GM18907 (cell line): ENCODE measurements at regions not wholly inside any gene's neighbourhood (a gene's known extent, or its start where the extent isn't known, plus 50 kb on each side); places are given as distances from the start of the nearest gene placed in this dataset.

Source experiments
- ATAC-seq: cut with Tn5 transposase; IDR thresholded peaks from one replicate; pipeline ENCODE4 v1.9.1; 2021; ENCODE audit warnings: mild to moderate bottlenecking, moderate library complexity; ENCODE audit not compliant: unreplicated experiment

DNA sequence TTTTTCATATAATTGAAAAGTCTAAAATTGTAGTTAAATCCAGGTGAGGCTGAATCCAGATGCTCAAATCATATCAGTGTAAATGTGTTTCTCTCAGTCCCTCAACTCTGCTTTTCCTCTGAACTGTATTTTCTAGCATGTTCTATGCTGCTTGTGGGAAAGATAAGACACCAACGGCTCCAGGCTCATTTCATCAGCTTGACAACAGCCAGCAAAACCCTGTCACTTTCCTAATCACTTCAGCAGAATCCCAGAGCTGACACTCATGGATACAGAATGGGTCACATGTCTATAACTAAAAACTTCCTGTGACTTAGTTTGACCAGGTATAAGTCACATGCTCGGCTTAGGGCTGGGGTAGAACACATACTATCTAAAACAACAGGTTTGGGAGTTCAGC lies 179.4 kb upstream of the ADRA1B start:
- no peak for ATAC-seq

DNA sequence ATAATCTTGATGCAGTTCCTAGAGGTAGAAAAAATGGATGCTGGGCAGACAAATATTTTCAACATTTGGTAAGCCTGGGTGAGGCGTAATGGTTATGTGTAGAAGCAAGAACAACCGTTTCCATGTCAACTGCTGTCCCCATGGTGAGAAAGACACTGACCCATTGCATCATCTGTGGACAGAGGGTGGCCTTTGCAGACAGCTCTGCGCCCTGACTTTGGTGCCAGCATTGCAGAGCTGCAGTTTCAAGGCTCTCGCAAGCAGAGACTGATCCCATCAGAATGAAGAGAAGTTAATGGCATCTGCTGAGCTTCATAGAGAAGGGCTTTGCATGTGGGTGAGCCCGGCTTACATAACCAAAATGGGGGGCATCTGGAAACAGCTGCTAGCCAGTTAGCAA lies 179.0 kb upstream of the ADRA1B start:
- ATAC-seq, result no peak

GRCh38 chr5:159741829-159742322 lies 174.4 kb upstream of the ADRA1B start:
- ATAC-seq, result no peak

DNA sequence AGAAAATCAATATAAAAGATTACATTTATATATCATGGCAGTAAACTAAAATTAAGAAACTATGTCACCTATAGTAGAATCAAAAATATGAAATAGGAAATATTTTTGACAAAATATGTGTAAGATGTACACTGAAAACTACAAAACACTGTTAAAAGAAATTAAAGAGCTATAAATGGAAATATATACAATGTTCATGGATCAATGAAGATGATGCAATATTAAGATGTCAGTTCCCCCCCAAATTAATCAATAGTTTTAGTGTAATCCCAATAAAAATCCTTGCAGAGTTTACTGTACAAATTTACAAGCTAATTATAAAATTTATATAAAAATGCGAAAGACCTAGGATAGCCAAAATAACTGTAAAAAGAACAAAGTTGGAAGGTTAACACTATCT lies 173.0 kb upstream of the ADRA1B start:
- no peak for ATAC-seq

DNA sequence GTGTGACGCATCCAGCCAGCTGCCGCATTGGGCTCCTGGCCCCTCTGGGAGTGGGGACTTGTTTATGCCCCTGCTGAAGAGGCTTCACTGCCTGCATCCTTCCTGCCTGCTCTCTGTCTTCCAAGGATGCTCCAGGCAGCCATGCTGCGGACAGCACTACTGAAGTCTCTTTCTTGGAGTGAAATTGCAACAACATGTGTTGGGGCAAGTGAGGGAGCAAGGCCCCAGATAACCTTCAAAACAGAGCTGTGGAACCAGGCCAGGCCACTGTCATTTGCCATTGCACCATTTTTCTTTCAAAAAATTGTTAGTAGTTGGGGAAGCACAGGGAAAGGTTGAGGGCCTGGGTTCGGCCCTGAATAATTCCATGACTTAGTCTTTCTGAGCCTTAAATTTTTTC lies 169.6 kb upstream of the ADRA1B start:
- no peak for ATAC-seq

- no peak for ATAC-seq
These were observed 167.1 kb upstream of the ADRA1B start for GRCh38 chr5:159749146-159749545.

DNA sequence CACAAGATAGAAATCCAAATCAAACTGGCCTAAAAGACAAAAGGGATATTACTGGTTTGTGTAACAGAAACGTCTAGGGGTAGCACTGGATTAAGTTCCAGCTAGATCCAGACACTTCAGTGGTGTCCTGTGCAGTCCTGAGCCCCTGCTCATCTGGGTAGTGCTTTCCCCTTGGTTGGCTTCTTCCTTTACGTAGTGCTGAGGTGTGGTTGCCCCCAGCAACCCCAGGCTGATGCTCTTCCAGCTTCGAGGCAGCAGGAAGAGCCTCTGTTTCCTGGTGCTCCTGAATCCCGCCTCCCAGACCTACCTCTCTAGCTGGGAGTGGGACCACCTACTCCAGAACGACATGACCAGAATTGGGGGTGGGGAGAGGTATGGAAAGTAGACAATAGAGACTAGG lies 166.1 kb upstream of the ADRA1B start:
- no peak for ATAC-seq

DNA sequence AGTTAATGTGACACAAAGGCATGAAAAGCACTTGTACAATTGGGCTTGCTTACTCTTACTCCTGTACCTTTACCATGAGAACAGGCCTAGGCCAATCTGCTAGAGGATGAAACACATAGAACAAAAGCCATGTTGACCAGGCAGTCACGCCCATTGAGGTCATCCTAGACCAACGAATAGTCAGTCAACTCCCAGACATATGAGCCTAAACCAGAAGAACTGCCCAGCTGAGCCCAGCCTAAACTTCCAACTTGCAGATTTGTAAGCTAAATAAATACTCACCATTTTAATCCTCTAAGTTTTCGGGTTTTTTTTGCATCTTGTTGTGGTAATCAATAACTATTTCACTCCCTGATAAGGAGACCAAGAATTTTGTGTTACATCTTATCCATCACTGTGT lies 164.8 kb upstream of the ADRA1B start:
- no peak for ATAC-seq

- ATAC-seq, result no peak
These were observed 163.5 kb upstream of the ADRA1B start for GRCh38 chr5:159752622-159753275.

- no peak for ATAC-seq
These were observed 158.1 kb upstream of the ADRA1B start for GRCh38 chr5:159758189-159758588.

DNA sequence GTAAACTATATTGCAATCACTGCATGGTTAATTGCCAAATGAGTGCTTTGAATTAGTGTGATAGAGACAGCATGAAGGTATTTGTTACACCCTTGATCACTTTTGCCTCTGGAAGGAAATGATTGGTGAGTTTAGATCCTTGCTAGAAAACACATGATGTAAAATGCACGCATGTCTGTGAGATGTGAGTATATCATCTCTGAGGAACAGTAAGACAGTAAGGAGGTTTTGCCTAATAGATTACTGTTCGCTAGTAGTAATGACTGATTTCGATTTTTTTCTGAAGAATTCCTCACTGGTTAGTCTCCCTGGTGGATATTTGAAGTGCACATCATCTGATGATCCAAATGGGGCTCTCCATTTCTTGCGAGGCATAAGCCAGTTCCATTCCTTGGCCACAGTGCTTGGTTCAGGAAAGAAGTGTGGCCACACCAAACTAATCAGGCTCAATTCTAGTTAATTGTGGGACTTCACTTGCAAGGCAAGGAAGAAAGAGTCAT lies 156.4 kb upstream of the ADRA1B start:
- ATAC-seq, result no peak

- no peak for ATAC-seq
These were observed 153.4 kb upstream of the ADRA1B start for GRCh38 chr5:159762921-159763320.

DNA sequence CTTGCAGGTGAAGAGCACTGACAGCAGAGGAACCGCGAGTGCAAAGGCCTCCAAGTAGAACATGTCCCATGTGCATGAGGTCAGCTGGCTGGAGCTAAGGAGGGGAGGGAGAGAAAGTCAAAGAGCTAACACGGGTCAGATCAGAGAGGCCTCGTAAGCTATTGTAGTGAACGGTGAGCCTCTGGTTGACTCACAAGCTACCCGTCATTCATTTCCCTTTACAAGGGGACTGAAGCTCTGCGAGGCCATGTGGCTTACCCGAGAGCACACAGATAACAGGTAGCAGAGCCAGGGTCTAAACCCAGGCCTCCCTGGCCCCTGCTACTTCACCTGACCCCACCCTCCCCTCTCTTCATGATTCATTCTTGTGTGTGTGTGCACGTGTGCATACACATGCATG lies 152.7 kb upstream of the ADRA1B start:
- ATAC-seq, result no peak

DNA sequence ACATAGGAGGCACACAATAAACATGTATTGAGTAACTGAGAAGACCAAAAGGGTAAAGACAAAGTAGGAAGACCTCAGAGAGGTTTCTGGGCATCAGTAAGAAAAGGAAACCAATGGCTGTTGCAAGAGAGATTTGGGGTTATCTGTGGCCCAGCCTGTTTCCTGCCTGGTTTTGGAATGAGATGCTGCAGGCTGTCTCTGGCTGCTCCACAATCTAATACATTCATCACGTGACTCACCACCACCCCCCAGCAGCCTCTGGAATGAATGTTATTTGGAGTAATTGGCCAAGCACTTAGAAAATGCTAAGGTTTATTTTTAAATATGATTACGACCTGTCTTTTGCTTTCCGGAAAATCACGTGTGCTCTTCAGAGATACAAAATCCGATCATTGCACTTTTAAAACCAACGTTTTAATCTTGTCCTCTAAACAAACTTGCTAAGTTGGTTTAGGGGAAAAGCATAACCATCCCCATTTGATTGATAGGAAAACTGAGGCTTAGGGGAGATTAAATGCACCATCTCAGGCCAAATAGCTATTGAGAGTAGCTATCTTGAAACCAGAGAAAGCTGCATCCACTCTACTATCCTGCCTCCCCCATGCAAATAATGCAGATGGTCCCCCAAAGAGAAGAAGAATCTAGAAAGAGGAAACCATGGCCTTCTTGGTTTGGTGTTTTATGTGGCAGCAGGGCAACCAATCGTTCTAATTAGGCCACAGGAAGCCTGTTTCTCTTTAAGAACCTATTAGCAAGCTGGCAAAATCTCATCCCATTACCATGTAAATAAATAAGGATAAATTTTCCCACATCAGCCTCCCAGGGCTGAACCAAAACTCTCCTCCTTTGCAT lies 151.8 kb upstream of the ADRA1B start:
- ATAC-seq, result no peak

DNA sequence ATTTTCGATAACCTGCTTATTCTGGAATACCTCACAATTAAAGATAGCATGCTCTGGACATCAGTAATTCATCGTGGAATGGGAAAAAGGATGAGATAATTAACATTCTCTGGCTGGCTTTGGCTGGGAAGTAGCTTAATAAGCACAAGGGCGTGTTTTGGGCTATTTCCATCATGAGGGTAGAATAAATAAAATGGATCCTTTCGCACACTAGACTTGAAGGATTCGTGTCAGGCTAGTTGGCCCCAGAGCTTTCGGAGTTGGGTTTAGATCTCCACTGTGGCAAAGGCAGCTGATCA lies 151.2 kb upstream of the ADRA1B start:
- no peak for ATAC-seq

DNA sequence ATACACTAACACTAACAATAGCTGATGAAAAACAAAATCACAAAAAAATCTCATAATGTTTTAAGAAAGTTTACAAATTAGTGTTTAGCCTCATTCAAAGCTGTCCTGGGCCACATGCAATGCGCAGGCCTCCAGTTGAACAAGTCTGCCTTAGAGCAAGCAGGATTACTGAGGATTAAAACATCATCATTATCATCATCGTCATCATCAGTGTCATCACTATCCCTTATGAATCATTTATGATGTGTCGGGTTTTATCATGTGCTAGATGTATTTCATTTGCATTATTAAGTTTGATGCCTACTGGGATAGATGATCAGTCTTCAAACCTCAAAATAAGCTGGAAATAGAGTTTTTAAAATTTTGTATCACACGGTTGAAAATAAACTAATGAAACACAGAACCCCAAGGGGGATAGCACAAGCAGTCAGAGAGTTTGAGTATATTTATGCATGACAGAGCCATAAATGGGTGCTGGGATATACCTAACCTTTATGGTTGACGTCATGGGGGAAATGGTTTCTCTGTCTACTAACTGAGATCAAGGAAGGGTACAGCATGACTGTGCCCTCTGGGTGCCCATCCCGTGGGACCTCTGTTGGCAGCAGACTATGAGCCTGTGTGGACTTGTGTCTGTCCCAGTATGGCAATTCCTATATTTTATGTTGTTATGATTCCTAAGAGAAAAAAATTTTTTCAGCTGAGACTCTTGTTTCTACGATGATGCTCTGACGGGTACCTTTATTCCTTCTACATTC lies 150.3 kb upstream of the ADRA1B start:
- ATAC-seq, result no peak

- ATAC-seq, result no peak
These were observed 148.0 kb upstream of the ADRA1B start for GRCh38 chr5:159768243-159768642.

DNA sequence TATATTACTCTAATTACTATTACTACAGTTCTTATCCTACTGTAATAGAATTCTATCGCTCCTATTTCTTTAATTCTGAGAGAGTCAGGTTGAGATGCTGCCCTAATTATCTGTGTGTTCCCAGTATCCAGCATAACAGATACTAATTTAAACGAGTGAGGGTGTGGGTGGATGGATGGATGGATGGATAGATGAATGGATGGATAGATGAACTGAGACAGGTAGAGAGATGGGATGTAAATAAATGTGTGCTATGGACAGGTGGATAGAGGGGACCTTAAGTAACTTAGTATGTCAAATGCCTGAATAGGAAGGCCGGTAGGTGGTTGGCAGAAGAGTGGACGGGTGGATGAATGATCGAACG lies 143.6 kb upstream of the ADRA1B start:
- ATAC-seq, result no peak

GRCh38 chr5:159773062-159773924 lies 143.0 kb upstream of the ADRA1B start:
- ATAC-seq, result peak; percentile 89

DNA sequence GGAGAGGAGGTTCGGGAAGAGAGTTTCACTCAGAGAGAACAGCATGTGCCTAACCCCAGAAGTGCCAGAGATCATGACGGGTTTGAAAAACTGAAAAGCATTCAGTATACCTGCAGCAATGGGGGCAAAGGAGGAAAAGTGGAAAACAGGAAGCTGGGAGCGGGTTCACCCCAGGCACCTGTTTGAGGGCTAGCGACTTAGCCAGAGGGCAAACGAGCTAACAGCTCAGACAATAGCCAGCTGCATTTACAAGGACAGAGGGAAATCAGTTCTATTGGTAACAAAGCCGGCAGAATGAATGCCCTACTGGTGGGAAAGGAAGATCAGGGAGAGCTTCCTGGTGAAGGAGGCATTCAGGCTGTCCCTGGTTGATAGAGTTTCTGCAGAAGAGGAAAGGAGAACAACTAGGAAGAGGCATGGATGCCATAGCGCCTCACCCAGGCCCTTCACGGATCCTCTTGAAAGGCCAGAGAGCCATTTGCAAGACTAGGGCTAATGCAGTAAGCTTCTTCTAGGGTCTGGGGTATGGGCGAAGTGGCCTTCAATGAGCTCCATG lies 141.7 kb upstream of the ADRA1B start:
- ATAC-seq, result no peak
